ENCODE measurements at regions not wholly inside any gene's neighbourhood (a gene's known extent, or its start where the extent isn't known, plus 50 kb on each side); places are given as distances from the start of the nearest gene placed in this dataset.

DNA sequence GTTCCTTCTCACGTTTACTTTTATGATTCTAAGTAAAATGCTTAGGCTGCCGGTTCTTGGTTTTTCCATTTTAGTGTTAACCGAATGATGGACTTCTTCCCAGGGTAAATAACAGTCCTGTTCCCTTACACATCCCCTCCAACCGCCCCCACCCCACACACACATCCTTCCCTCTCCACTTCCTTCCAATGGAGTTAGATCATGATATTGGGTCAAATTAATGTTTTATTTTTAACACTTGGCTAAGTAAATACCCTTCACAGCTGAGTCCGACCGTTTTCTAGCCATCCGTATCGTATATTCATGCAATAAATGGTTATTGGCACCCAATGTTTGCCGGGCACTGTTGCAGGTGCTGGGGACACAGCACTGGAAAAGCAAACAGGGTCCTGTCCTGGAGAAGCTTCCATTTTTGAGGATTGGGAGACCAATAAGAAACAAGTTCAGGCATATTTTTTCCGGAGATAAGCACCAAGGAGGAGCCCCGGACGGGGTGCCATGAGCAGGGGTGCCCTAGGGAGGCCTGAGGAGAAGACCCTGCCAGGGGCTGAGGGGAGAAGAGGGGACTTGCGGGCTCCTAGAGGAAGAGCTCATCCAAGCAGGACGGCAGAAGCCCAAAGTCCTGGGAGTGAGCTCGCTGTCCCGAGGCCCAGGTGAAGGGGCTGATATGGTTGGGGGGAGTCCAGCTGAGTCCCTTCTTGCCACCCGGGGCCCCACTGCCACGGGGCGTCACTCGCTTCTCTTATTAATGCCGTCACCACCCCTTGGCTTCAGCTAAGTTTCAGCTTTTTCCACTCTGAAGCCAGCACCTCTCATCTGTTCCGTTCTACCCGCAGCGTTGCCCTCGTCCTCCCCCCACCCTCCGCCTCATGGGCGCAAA lies 126.0 kb upstream of the RET start:
- DNase-seq (ENCODE audit: low spot score): peak; percentile 68

DNA sequence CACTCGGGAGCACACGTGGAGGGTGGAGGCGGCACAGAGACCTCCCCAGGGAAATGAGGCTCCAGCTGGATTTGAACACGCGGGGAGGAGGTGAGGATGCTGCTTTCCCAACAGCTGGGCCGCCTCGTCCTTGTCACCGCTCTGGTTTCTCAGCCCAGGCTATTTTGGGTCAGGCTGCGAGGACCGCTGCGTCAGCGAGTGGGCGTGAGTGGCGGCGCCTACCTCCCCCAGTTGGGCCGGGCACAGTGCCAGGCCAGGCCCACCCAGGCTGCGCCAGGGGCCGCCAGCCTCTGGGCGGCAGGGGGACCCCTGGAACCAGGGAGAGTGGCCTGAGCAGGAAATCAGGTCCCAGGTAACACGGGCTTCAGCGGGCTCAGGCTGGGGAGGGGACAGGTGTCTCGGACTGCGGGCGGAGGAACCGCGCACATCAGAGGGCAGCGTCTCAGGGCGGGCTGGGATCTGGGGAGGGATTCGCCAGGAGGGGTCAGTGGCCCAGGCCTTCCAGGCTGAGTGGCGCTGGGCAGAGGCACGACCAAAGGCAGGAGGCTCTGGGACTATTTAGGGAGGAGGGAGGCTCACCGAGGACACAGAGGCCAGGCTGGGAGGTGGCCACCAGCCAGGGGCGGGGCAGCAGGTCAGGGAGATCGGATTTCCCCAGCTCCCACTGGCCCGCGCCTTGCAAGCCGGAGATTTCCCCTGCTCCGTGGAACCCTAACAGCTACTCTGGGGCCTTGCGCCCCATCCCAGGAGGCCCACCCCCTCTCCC lies 125.2 kb upstream of the RET start:
- DNase-seq (ENCODE audit: low spot score): peak; percentile 86

DNA sequence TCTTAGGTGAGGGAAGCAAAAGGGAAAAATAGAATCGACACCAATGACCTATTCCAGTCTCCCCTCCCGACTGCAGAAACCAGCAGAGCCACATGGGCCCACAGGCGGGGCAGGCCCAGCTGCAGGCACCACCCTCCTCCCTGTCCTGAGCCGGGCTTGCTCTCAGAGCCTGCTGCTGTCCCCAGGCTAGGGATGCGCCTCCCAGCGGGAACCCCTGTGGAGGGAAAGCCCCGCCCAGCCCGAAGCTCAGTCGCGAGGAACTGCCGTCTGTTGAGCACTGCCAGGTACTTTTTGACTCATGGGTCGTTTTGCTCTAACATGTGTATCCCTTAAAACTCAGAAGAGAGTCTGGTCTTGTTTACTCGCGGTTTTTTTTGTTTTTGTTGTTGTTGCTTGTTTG lies 124.5 kb upstream of the RET start:
- peak; percentile 73 for DNase-seq (ENCODE audit: low spot score)

DNA sequence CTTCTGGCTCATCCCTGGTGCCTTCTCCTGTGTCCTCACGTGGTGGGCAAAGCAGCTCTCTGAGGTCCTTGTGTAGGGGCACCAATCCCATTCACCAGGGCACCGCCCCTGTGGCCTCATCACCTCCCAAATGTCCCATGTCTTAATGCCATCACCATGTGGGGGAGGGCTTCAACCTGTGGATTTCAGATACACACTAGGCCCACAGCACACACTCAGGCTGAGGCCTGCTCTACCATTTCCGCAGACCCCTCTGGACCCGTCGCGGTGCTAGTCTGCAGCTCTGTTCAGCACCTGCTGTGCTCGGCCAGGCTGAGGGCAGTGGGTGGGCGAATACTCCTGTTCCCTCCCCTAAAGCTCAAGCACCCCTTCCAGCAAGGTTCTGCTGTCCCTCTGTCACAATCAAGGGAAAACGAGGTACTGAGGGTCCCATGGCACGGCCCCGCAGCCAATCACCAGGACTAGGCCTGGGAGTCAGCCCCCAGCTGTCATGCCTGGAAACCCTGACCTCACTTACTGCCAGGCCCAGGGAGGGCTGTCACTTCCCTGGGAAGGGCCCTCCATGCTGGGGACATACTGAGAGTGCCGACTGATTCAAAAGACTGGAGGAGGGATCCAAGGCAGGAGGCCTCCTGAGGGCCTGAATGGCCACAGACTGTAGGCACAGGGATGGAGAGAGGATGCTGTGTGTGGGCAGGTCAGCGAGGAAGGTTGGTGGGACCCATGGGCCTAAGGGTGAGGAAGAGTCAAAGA lies 123.8 kb upstream of the RET start:
- peak; percentile 76 for DNase-seq (ENCODE audit: low spot score)

DNA sequence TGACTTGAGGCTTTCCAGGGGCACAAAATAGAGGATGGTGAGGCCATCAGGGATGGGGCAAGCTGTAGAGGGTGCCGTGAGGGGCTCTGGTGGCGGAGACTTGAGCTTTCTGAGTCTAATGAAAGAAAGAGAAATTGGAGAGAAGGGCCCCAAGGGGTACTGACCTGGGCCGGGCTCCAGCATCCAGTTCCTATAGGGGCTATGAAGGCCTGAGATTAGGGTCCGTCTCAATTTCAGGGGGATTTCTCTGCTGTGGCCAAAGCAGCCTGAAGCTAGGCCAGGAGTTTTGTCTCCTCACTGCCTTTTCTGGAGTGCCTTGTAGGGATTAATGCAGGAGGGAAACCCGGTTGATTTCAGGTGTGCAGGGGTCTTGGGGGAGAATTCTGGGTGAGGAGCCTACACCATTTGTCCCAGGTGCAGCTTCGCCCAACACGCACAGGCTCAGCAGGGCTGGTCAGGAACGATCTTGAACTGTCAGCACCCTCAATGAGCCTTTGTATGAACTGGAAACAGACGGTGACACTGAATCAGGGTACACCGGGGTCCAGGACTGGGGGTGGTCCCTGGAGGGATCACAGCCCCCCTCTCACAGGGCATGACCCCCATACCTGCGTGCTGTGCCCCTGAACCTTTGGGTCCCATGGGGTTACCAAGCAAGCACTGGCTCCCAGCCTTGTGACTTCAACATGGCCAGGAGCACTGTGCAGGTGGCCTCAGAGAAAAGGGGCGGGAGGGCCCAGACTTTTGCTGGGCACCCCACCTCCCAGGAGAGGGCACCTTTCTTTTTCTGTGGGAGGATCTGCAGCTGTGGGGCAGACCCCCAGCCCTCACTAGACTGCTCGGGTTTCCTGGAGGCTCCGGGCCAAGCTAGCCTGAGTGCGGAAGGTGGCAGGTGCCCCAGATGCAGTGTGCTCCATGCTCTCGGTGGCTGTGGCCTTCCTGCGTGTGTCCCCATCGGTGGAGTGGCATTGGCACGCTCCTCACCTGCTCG lies 122.9 kb upstream of the RET start:
- DNase-seq (ENCODE audit: low spot score): peak; percentile 79

DNA sequence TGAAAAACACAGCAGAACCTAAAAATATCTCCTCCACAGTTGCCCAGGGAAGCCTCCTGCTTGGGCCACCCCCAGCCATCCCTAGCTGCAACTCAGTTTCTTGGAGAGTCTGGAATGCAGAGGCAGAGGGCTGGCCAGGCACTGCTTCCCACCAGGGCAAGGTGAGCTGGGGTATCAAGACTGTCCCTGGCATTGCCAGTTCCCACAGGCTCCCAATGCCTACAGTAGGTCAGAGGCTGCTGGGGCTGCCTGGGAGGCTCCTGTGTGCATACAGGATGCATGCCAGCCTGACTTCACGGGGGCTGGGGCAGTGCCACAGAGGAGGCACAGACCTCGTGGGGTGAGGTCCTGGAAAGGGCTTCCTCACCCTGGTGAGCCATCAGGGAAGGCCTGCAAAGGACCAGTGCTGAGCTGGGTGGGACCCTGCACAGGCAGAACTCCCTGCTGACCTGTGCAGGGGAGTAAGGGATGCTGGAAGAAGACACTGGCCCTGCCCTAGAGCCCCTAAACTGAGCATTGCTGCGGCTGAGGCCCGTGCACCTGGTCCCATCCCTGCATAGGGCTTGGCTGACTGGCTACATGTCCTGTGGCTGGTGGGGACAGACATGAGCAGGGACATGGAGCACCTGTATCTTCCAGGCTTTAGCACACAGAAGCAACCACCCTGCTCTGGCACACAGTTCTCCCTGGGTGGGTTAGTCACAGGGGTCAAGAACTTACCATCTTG lies 121.9 kb upstream of the RET start:
- DNase-seq (ENCODE audit: low spot score): peak; percentile 83

DNA sequence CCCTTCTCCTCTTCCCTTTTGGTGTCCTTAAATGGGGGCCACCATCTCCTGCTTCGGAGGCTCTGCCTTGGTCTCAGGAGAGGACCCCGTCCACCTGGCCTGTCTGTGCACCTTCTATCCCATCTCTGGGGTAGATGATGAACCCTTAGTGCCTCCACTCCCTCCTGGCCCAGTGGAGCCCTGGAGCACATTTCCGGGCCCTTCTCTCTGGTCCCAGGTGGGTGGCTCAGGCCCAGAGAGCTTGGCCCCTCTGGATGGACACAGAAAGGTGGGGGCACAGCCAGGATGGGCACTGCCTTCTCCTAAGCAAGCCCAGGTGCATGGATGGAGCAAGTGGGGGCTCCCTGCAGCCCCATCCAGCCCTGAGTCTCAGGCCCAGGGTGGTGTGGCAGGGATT lies 121.4 kb upstream of the RET start:
- peak; percentile 71 for DNase-seq (ENCODE audit: low spot score)

DNA sequence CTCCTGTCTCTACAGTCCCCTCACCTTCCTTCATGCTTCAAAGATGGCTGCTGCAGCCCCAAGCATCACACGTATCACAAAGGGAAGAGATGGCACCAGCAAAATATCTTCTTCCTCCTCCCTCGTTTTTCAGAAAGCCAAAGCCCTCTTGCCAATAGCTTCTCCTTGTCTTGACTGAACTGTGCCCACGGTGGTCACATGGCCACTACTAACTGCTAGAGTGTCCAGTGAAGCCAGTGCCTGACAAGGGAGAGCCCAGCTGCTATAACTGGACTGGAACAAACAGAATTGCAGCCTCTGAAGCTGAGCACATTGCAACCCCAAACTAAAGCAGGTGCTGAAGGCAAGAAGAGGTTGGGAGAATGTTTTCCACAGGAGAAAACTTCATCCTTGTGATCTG lies 120.8 kb upstream of the RET start:
- peak; percentile 35 for DNase-seq (ENCODE audit: low spot score)

DNA sequence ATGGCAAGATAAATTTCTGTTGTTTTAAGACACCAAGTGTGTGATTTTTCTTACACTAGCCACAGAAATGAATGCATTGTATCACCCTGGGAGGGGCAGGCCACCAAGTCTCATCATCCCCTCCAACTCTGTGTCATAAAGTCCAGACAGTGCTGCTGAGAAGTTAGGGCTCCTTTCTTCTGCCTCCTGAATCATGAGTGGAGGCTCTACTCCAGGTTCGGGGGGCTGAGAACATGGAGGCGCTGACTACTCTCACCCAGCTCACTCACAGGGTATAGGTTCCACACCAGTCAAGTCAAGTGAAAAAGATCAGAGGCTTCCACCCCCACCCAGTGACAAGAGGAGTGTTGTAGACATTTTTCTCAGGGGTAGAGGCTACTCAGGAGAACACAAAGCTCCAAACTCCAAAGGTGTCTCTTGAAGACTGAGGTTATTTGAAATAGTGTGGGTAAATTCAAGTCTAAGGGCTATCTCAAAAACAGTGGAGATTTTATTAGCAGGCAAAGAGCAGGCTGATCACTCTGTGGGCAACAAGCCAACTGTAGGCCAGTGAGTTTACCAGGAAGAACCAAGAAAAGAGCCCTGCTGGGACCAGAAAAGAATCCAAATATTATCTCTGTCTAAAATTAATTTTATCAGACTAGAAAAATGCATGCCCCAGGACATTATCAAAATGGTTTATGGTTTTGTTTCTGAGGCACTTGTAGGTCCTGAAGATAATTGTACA lies 118.6 kb upstream of the RET start:
- DNase-seq (ENCODE audit: low spot score): peak; percentile 33

DNA sequence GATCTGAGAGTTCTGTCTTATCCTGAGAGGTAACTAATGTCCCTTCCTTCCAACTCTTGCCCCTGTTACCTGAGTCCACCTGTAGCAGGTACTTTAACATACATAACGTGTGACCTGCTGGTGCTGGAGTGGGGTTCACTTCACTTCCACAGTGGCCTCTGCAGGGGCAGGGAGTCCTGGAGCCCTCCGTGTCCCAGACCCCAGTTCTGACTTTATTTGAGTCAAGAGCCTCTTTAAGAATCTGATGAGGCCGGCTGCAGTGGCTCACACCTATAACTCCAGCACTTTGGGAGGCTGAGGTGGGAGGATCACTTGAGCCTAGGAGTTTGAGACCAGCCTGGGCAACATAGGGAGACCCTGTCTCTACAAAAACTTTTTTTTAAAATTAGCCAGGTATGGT lies 117.0 kb upstream of the RET start:
- peak; percentile 39 for DNase-seq (ENCODE audit: low spot score)

DNA sequence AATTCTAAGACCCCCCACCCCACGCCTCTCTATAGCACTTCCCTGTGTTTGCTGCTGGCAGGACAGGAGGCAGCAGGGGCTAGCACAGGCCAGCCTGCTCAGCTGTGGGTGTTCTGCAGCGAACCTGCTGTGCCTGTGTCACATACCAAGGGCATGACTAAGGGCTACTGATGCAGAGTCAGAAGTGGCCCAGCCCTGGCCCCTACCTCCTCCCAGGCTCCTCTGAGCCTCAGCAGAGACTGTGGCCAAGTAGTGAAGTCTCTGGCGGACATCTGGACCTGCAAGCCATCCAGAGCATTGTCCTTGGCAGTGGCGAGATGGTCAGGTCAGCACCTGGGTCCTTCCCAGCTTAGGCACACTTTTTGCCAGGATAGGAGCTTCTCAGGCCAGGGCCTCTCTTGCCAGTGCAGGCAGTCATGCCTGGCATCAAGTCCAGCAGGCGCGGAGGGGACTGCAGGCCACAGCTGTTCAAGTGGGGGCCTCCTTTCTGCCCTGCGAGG lies 116.3 kb upstream of the RET start:
- DNase-seq (ENCODE audit: low spot score): peak; percentile 67

DNA sequence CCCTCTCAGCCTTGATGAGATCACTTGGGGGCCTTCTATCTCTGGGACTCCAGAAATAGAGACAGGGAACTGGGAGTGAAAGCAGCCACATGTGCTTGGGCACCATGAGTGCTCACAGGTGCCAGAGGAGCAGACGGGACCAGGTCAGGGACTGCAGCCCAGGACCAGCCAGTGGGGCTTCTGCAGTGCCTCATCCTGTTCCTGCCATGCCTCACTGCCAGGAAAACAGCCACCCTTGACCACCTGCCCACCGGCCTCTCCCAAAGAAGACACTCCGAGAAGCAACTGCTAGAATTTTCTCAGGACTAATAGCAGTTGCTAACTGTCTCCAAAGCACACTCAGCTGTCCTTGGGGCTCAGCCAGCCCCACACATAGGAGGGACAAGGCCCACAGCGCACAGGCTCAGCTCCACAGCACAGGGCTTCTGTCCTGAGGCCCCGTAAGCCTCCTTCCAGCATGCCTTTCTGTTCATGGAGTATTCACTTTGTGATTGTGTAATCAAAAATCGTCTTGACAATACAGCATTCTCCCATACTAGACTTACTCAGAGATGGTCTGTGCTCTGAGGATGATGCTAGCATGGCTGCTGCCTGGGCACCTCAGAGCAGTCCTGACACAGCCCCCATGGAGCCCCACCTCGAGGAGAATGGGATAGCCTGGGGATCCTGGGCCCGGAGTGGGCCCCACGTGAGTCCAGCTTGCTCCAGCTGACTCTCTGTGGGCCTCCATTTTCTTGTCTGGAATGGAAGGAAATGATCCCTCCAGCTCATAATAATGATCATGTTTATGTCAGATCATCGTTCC lies 115.7 kb upstream of the RET start:
- DNase-seq (ENCODE audit: low spot score): peak; percentile 45

DNA sequence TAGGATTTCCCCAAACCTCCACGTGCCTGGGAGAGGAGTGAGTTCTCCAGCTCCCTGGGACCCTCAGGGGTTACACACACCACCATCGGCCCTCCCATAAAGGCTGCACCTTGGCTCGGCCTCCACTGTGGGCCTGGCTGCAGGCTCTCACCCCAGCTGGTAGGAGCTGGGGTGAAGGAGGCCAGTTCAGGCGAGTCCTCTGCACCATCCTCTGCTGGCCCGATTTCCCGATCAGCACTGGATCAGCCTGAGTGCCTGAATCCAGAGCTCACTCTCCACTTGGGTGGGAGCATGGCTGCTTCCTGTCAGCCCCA lies 115.1 kb upstream of the RET start:
- no peak for DNase-seq (ENCODE audit: low spot score)

DNA sequence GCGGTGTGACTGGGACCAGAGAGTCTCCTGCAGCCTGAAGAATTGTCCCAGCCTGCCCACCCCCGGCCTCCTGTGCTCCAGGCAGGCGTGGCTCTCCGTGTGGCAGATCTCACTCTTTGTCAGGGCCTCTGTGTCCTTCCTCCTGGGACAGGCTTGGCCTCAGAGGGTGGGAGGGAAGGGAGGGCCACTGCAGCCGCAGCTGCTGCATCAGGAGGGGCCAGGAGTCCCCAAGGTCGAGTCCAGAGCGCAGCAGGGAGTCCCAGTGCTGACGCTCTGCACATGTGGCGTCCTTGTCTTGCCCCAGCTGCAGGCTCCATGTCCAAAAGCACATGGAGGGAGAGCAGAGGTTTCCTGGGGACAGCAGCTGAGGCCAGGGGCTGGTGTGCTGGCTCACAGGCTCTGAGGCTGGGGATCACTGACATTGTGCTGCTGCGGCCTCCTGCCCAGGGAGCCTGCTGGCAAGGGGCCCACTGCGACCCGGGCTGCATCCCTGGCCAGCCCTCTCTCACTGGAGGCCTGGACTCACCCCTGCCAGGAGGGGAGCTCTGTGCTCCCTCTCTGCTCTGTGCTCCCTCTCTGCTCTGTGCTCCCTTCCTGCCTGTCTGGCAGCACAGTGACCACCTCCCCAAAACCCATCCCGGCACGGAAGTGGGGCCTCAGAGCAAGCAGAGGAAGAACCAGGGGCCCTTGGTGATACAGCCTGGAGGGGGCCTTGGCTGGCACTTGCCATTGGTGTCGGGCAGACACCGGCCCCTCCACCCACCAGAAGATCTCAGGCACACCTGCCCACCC lies 114.6 kb upstream of the RET start:
- DNase-seq (ENCODE audit: low spot score): peak; percentile 85

DNA sequence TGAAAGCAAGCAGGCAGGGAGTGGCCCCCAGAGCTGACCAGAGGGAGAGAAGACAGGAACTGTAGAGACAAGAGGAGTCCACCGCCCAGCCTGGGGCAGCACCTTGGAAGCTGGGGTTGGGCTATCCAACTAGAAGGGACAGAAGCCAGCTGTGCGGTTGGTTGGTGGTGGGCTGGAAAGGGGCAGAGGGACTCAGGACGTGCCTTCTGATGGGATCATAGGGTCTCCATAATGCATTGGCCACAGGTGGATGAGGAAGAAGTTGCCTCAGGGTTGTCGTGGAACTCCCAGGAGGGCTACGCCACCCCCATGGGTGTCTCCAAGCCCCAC lies 114.0 kb upstream of the RET start:
- DNase-seq (ENCODE audit: low spot score): peak; percentile 76

DNA sequence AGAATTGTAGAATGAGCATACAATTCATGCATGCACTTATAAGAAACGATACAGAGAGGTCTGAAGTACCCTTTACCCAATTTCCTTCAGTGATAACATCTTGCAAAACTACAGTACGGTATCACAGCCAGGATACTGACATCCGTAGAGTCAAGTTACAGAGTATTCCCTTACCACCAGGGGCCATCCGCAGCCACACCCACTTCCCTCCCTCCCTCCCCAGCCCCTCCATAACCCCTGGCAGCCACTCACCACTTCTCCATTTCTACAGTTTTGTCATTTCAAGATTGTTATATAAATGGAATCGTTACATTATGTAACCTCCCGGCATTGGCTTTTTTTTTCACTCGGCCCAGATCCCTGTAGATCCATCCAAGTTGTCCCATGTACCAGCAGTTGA lies 113.6 kb upstream of the RET start:
- DNase-seq (ENCODE audit: low spot score): peak; percentile 22

DNA sequence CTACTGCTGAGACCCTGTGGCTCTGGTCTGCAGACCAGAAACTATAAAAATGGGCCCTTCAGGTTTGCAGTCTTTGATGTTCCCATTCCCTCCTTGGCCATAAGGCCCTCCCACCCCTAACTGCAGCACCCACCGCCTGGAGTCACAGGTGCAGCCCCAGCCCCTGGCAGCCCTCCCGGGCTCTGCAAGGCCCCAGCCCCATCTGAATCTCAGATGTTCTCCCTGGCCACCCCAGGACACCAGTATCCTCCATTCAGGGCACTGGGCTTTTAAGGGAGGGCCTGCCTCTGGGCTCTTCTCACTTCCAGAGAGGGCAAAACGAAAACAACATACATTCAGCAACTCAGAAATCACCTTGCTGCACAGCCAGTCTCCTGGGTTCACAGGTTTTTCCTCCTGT lies 107.7 kb upstream of the RET start:
- DNase-seq (ENCODE audit: low spot score): peak; percentile 76

DNA sequence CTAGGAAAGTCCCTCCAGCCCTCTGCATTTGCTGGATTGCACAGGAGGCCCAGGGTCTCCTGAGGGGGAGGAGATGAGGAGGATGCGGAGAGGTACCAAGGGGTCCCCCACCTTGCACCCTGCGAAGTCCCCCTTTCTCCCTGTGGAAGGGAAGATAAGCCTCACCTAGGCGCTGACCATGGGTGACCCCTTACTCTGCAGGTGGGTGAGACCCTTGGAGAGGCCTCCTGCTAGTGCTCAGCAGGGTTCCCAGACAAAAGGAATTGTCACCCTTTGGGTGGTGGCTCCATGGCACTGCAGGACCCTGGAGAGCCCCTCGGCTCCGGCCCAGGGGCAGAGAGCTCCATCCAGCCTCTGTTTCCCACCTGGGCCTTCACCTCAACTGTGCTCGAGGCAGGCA lies 107.0 kb upstream of the RET start:
- DNase-seq (ENCODE audit: low spot score): peak; percentile 39

Measured in mesenteric fat pad (tissue), 1 donor.